ENCODE measurements at regions not wholly inside any gene's neighbourhood (a gene's known extent, or its start where the extent isn't known, plus 50 kb on each side); places are given as distances from the start of the nearest gene placed in this dataset.

DNA sequence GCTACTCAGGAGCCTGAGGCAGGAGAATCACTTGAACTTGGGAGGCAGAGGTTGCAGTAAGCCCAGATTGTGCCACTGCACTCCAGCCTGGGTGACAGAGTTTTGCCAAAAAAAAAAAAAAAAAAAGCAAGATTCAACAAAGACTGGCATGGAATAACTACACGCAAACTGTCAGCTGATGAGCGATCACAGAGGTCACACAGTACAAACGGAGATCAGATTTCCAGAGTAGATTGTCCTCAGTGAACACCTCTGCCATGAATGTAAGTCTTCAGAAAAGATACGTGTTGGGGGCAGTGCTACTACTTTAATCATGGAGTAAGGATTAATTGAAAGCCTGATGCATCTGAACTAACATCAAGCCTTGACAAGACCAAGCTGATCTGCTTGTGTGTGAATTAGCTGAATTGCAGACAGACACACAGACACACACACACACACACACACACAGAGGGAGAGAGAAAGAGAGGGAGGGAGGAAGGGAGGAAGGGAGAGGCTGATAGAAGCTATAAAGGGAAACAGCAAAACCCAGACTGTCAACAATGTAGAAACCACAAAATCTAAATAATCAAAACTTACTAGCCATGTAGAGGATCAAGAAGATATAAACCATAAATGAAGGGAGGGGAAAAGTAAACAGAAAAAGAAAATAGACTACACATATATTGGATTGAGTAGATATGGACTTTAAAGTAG is 222.9 kb upstream of the ZNF462 start:
- H3K4me3 ChIP-seq (ENCODE audit: low read length), result no peak overlapping the region
- no peak for DNase-seq (ENCODE audit: low read depth, low spot score)

GRCh38 chr9:106643211-106643930 is 219.6 kb upstream of the ZNF462 start:
- no peak for DNase-seq (ENCODE audit: low read depth, low spot score)

DNA sequence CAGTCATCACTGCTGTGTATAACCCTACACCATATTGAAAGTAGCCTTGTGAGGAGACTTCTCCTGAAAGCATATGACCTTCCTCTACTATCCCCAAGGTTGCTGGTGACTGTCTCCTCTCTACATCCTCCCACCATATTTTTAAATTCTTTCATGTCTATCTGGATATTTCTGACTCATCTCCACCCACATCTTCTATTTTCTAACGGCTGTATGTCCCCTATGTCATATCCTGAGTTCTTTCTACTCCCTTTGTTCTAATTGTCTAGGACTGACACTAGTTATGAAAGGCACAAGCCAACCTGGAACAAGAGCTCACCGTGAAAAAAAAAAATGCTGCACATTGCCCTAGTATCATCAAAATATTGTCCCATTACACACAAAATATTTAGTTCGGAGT is 218.3 kb upstream of the ZNF462 start:
- H3K4me3 ChIP-seq (ENCODE audit: low read length), result no peak overlapping the region
- DNase-seq (ENCODE audit: low read depth, low spot score), result no peak

More at GRCh38 chr9:106643211-106643930, 219.6 kb upstream of the ZNF462 start:
- H3K4me3 ChIP-seq (ENCODE audit: low read length), result no peak overlapping the region

- no peak overlapping the region for H3K4me3 ChIP-seq (ENCODE audit: low read length)
- DNase-seq (ENCODE audit: low read depth, low spot score), result no peak
These were observed 214.2 kb upstream of the ZNF462 start for GRCh38 chr9:106648799-106649198.

DNA sequence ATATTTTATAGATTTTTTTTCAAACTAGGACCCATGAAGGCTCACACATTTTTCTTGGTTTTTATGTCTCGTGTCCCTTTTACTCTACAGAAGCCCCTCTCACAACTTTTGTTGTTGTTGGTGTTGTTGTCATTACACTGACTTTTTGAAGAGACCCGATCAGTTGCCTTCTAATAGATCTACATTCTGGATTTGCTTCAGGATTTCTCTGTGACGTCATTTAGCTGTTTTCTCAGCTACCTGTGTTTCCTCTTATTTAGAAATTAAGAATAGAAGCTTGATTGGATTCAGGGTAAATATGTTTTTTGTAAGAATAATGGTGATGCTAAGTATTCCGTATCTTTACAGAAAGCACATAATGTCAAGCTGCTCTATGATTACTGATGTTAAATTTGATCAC is 213.3 kb upstream of the ZNF462 start:
- no peak overlapping the region for H3K4me3 ChIP-seq (ENCODE audit: low read length)
- no peak for DNase-seq (ENCODE audit: low read depth, low spot score)

- no peak overlapping the region for H3K4me3 ChIP-seq (ENCODE audit: low read length)
- no peak for DNase-seq (ENCODE audit: low read depth, low spot score)
These were observed 209.8 kb upstream of the ZNF462 start for GRCh38 chr9:106653213-106653612.

DNA sequence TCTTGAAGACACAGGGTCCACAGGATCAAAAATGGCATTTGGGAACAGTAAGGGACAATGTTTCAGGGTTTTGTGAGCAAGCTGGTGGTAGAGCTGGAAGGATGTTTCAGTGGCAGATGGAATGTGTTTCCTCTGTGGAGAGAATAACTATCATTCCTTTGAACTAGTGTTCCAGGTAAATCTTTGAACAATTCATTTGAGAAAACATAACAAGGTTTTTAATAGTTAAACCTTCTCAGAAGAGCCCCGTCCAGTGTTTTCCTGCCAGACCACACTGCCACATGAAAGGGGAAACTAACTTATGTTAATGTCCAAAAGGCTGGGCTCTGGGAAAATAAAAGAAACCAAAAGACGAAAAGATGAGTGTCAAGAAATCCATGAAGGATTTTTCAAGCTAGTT is 207.0 kb upstream of the ZNF462 start:
- H3K4me3 ChIP-seq (ENCODE audit: low read length), result no peak overlapping the region

GRCh38 chr9:106657926-106658325 is 205.0 kb upstream of the ZNF462 start:
- DNase-seq (ENCODE audit: low read depth, low spot score), result no peak
- no peak overlapping the region for H3K4me3 ChIP-seq (ENCODE audit: low read length)

More for the DNA sequence above, 207.0 kb upstream of the ZNF462 start:
- no peak for DNase-seq (ENCODE audit: low read depth, low spot score)

DNA sequence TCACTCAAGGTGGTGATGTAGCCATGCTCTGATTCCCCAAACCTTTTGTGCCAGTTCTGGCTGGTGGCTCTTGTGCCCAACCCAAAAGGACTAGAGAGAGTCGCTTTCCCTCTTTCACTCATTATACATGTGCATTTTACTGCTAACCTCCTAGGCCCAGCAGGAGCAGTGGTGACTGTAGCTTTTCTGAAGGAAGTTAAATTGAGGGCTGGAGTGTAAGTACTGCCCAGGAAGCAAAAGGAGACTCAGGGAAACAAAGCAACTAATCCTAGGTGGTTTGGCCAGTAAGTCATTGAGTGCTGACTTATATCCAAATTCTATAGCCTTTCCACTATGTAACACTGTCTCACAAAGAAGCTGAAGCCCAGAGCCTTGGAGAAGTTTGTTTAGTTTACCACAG is 194.4 kb upstream of the ZNF462 start:
- H3K4me3 ChIP-seq (ENCODE audit: low read length), result no peak overlapping the region
- no peak for DNase-seq (ENCODE audit: low read depth, low spot score)

- no peak overlapping the region for H3K4me3 ChIP-seq (ENCODE audit: low read length)
- no peak for DNase-seq (ENCODE audit: low read depth, low spot score)
These were observed 193.1 kb upstream of the ZNF462 start for GRCh38 chr9:106669835-106670234.

- H3K4me3 ChIP-seq (ENCODE audit: low read length), result no peak overlapping the region
- DNase-seq (ENCODE audit: low read depth, low spot score), result no peak
These were observed 192.5 kb upstream of the ZNF462 start for GRCh38 chr9:106670418-106670817.

DNA sequence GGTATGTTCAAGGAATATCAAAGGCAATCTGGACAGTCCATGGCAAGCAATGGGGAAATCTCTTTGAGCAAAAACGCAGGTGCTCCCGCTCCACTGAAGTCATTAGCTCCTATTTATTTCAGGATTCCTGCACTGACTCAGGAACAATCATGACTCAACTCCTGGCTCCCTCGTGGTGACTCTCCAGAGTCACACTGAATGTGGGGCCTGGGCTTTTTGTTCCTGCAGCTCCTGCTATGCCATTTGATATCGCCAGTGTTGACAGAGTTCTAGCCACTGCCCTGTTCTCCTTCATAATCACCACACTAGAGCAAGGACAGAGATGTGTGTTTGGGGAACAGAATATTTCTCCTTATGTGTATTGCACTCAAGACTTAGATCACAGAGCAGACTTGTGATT is 187.2 kb upstream of the ZNF462 start:
- DNase-seq (ENCODE audit: low read depth, low spot score), result no peak
- no peak overlapping the region for H3K4me3 ChIP-seq (ENCODE audit: low read length)

GRCh38 chr9:106677374-106677773 is 185.6 kb upstream of the ZNF462 start:
- no peak overlapping the region for H3K4me3 ChIP-seq (ENCODE audit: low read length)
- DNase-seq (ENCODE audit: low read depth, low spot score), result no peak

- no peak overlapping the region for H3K4me3 ChIP-seq (ENCODE audit: low read length)
- no peak for DNase-seq (ENCODE audit: low read depth, low spot score)
These were observed 185.1 kb upstream of the ZNF462 start for GRCh38 chr9:106677830-106678229.

DNA sequence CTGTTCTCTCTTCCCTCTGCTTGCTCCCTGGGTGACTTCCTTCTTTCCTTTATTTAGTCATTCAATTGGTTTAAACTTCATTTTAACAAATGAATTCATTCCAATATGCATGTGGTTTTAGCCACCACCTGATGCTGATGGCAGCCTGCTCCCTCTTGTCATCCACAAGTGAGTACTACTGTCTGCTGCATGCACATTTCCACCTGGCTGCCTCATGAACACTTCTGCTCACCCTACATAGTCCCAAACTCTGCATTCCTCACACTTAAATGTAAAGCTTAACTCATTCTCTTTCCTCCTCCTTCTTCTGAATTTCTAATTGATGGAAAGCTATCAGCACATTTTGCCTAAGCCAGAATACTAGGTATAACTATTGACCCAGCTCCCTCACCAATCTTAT is 184.7 kb upstream of the ZNF462 start:
- DNase-seq (ENCODE audit: low read depth, low spot score), result no peak
- no peak overlapping the region for H3K4me3 ChIP-seq (ENCODE audit: low read length)

GRCh38 chr9:106682420-106682819 is 180.5 kb upstream of the ZNF462 start:
- DNase-seq (ENCODE audit: low read depth, low spot score), result no peak
- no peak overlapping the region for H3K4me3 ChIP-seq (ENCODE audit: low read length)

GRCh38 chr9:106683454-106683853 is 179.5 kb upstream of the ZNF462 start:
- no peak overlapping the region for H3K4me3 ChIP-seq (ENCODE audit: low read length)
- DNase-seq (ENCODE audit: low read depth, low spot score), result no peak

- no peak overlapping the region for H3K4me3 ChIP-seq (ENCODE audit: low read length)
- no peak for DNase-seq (ENCODE audit: low read depth, low spot score)
These were observed 177.8 kb upstream of the ZNF462 start for GRCh38 chr9:106684940-106685695.

- no peak for DNase-seq (ENCODE audit: low read depth, low spot score)
These were observed 173.9 kb upstream of the ZNF462 start for GRCh38 chr9:106689089-106689488.

DNA sequence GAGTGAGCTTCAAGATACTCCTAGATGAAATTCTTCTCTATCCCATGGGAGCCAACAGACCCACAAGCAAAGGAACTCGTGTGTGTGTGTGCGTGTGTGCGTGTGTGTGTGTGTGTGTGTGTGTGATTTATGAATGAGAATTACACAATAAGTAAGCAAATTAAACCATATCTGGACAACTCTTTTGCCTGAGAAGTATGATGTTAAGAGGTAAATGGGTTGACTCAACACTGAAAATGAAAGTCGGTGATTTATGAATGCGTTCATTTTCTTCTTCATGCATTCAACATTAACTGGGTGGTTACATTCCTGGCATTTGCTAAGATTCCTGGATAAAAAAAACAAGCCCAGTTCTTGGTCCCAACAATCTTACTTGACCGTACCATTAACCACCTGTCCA is 171.3 kb upstream of the ZNF462 start:
- H3K4me3 ChIP-seq (ENCODE audit: low read length), result no peak overlapping the region
- no peak for DNase-seq (ENCODE audit: low read depth, low spot score)

More at GRCh38 chr9:106689089-106689488, 173.9 kb upstream of the ZNF462 start:
- no peak overlapping the region for H3K4me3 ChIP-seq (ENCODE audit: low read length)
